Choroid plexus epithelial cell (primary cell): ENCODE measurements at regions not wholly inside any gene's neighbourhood (a gene's known extent, or its start where the extent isn't known, plus 50 kb on each side); places are given as distances from the start of the nearest gene placed in this dataset.

Experiments used
- DNase-seq: peaks from one replicate; pipeline ENCODE4 v3.0.0-alpha.2; 2010; ENCODE audit warnings: low read depth
- H3K4me3 ChIP-seq: 2 replicates; pipeline ENCODE4 v1.5.1; 2011; ENCODE audit warnings: low read depth, mild to moderate bottlenecking, control low read depth, low read length, moderate library complexity
- TF ChIP-seq, protein P1 (sequence below): conservative IDR thresholded peaks from 2 replicates; pipeline ENCODE4 v1.5.1; 2011; ENCODE audit warnings: low read depth, mild to moderate bottlenecking, control low read depth, inconsistent platforms, low read length, moderate library complexity

- peak; percentile 75 for DNase-seq
- H3K4me3 ChIP-seq: peak overlapping the region; percentile 53
- TF ChIP-seq, protein P1, sequence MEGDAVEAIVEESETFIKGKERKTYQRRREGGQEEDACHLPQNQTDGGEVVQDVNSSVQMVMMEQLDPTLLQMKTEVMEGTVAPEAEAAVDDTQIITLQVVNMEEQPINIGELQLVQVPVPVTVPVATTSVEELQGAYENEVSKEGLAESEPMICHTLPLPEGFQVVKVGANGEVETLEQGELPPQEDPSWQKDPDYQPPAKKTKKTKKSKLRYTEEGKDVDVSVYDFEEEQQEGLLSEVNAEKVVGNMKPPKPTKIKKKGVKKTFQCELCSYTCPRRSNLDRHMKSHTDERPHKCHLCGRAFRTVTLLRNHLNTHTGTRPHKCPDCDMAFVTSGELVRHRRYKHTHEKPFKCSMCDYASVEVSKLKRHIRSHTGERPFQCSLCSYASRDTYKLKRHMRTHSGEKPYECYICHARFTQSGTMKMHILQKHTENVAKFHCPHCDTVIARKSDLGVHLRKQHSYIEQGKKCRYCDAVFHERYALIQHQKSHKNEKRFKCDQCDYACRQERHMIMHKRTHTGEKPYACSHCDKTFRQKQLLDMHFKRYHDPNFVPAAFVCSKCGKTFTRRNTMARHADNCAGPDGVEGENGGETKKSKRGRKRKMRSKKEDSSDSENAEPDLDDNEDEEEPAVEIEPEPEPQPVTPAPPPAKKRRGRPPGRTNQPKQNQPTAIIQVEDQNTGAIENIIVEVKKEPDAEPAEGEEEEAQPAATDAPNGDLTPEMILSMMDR: peak; percentile 90
Measured at GRCh38 chr5:135191084-135191826, 157.2 kb upstream of the PITX1 start.

- no peak for DNase-seq
- TF ChIP-seq, protein P1: no peak
- no peak overlapping the region for H3K4me3 ChIP-seq
Measured at GRCh38 chr5:135190416-135191083, 156.5 kb upstream of the PITX1 start.

- no peak overlapping the region for H3K4me3 ChIP-seq
- TF ChIP-seq, protein P1: no peak
- DNase-seq: no peak
Measured at GRCh38 chr5:135189024-135189423, 155.0 kb upstream of the PITX1 start.

- H3K4me3 ChIP-seq: no peak overlapping the region
- TF ChIP-seq, protein P1: no peak
- no peak for DNase-seq
Measured at GRCh38 chr5:135188233-135188914, 154.3 kb upstream of the PITX1 start.

DNA sequence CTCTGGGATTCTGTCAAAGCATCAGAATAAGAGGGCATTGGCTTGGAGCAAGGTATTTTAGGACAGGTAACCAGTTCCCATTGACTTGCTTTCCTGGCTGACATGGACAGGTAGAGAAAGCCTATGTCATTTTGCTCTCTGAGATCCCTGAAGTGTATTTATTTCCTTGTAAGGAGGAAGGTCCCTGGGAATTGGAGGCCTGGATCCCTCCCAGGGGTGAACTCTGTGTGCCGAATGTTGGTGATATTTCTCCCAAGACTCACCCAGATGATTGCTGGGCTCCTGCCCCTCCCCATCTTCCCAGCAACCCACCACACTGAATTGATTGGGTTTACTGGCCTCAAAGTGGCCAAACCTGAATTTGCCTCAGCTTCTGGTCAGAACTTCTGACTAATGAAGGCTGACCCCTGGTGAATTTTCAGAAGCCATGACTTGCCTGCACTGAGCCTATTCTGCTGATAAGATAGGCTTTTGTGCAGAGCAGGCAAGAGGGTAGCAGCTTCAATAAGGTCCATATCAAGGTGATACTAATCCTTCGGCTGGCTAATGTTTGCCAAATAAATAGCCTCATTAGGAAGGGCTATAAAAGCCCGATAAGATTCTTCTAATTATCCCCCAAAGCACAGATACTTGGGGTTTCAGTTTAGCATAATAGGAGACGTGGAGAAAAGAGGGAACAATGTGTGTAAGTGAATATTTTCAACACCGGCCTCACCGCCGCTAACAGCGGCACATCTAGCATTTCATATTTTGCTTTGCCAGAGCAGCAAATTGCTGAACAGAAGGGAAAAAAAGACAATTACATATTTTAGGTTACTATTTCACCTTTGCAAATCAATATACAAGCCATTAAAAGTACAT is 152.9 kb upstream of the PITX1 start:
- no peak for DNase-seq
- no peak overlapping the region for H3K4me3 ChIP-seq
- TF ChIP-seq, protein P1: no peak

GRCh38 chr5:135185481-135186065 is 151.5 kb upstream of the PITX1 start:
- DNase-seq: peak; percentile 34
- H3K4me3 ChIP-seq: no peak overlapping the region
- TF ChIP-seq, protein P1: no peak
